HEK293T (cell line): ENCODE measurements at regions not wholly inside any gene's neighbourhood (a gene's known extent, or its start where the extent isn't known, plus 50 kb on each side); places are given as distances from the start of the nearest gene placed in this dataset.

Source experiments
- BHLHE40 ChIP-seq: fragments of 450-650 bp; IDR thresholded peaks from 2 replicates; pipeline ENCODE4 v1.6.1; 2016; ENCODE audit warnings: mild to moderate bottlenecking, moderate library complexity, borderline replicate concordance
- FOXA1 ChIP-seq: fragments of 450-650 bp; IDR thresholded peaks from 2 replicates; pipeline ENCODE4 v1.6.1; 2016; ENCODE audit warnings: mild to moderate bottlenecking
- FOXM1 ChIP-seq: fragments of 450-650 bp; IDR thresholded peaks from 2 replicates; pipeline ENCODE4 v1.6.1; 2017; ENCODE audit warnings: mild to moderate bottlenecking, borderline replicate concordance
- HDGF ChIP-seq: fragments of 450-650 bp; IDR thresholded peaks from 2 replicates; pipeline ENCODE4 v1.6.1; 2017; ENCODE audit warnings: antibody characterized with exemption, borderline replicate concordance
- LEF1 ChIP-seq: fragments of 450-650 bp; IDR thresholded peaks from 2 replicates; pipeline ENCODE4 v1.6.1; 2017; ENCODE audit warnings: mild to moderate bottlenecking, borderline replicate concordance
- NFRKB ChIP-seq: fragments of 450-650 bp; IDR thresholded peaks from 2 replicates; pipeline ENCODE4 v1.6.1; 2016; ENCODE audit warnings: mild to moderate bottlenecking, moderate library complexity
- PKNOX1 ChIP-seq: fragments of 450-650 bp; IDR thresholded peaks from 2 replicates; pipeline ENCODE4 v1.6.1; 2016
- SP1 ChIP-seq: fragments of 450-650 bp; IDR thresholded peaks from 2 replicates; pipeline ENCODE4 v1.6.1; 2017
- SUZ12 ChIP-seq: fragments of 450-650 bp; IDR thresholded peaks from 2 replicates; pipeline ENCODE4 v1.6.1; 2016; ENCODE audit warnings: mild to moderate bottlenecking
- TARDBP ChIP-seq: fragments of 450-650 bp; IDR thresholded peaks from 2 replicates; pipeline ENCODE4 v1.6.1; 2016

GRCh38 chr10:3978761-3979160, 193.8 kb upstream of the KLF6 start:
- TF ChIP-seq FOXM1 (no peak), TARDBP (no peak), FOXA1 (no peak), BHLHE40 (no peak), PKNOX1 (no peak), SP1 (no peak), SUZ12 (no peak), LEF1 (no peak), NFRKB (no peak), HDGF (no peak)
